ENCODE measurements at regions not wholly inside any gene's neighbourhood (a gene's known extent, or its start where the extent isn't known, plus 50 kb on each side); places are given as distances from the start of the nearest gene placed in this dataset.

- DNase-seq (ENCODE audit: extremely low read depth, low read depth, low spot score): no peak
Measured at GRCh38 chr1:168631671-168632400, 55.4 kb downstream of the XCL1 start.

DNA sequence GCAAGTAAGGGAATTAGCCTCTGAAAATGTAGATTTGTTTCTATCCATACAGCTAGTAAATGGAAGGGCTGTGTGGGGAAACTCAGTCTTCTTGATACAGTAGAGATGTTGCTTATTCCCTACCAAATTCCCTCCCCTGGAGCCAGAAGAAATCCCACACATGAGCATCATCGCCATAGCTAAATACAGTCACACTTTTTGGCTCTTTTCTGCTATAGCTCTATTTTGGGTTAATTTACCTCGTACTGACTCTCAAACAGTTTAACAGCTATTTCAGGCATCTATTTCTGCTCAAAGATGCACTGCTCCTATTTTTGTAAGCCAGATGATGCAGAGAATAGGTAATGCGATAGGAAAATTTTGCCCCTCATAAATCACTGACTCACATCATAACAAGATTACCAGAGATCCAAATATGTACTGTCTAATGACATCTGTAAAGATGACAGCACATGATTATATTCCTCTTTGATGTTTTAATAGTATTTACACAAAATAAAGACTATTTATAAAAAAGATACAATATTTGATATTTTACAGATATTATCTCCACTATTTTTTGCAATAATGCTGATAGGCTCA lies 58.6 kb downstream of the XCL1 start:
- no peak for DNase-seq (ENCODE audit: extremely low read depth, low read depth, low spot score)

DNA sequence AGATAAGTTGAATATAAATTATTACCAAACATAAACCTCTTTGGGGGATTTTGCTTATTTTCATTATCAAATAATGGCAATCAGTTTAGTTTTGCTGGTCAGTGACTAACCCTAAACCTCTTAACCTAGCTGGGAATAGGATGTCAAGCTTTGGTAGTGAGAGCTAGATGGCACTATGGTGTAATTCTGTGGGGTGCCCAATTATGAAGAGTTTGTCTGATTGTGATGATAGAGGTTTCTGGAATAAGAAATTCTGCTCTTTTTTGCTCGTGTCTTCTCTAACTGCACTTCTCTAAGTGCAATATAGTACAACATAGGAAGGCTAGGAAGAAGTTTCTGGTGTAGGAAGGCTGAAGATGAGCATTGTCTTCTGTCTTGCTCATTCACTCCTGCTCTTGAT lies 59.8 kb downstream of the XCL1 start:
- no peak for DNase-seq (ENCODE audit: extremely low read depth, low read depth, low spot score)

GRCh38 chr1:168636642-168637111 lies 60.3 kb downstream of the XCL1 start:
- no peak for DNase-seq (ENCODE audit: extremely low read depth, low read depth, low spot score)

DNA sequence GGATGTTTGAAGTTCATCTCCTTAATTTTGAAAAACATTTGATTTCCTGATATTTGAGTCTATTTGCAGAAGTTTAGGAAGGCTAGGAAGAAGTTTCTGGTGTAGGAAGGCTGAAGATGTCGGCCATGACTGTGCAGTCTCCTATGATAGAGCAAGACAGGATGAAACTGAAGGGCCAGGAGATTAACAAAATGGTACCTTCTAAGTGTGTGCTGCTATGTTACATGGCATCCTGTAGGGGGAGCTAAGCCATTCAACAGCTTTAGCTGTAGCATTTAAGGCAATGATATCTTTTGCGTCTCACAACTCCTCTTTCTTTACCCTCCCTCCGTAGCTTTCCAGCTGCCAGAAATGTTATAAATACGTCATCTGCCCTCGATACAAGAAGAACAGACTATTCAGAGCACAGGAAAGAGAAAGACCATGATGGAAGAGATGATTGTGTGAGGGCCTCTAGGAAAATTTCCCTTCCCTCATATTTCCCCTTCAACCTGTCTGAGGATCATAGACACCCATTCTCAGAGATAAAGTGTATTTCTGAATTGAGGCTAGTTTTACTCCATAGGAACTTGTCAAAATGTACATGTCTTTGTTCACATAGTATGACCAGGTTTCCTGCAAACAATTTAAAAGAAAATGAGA lies 61.1 kb downstream of the XCL1 start:
- peak; percentile 25 for DNase-seq (ENCODE audit: extremely low read depth, low read depth, low spot score)

- DNase-seq (ENCODE audit: extremely low read depth, low read depth, low spot score): no peak
Measured at GRCh38 chr1:168638884-168639283, 62.5 kb downstream of the XCL1 start.

DNA sequence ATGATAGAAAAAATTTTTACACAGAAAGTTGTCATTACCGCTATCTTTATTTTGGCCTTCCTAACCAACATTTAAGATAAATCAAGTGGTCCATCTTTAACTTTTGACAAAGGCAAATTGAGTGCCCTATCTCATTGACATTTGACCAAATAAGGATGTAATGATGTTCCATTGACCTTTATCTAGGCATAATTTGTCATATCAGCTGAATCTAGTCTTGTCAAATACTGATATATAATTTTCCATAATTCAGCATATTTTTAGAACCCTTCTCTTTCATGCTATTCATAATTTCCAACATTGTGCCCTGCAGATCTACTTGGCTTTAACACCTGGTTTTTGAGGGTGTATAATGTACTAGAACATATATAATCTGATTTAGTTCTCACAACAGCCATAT lies 63.8 kb downstream of the XCL1 start:
- no peak for DNase-seq (ENCODE audit: extremely low read depth, low read depth, low spot score)

- no peak for DNase-seq (ENCODE audit: extremely low read depth, low read depth, low spot score)
Measured at GRCh38 chr1:168640836-168641235, 64.4 kb downstream of the XCL1 start.

GRCh38 chr1:168643152-168643551 lies 66.7 kb downstream of the XCL1 start:
- no peak for DNase-seq (ENCODE audit: extremely low read depth, low read depth, low spot score)

Data from glomerular endothelial cell (primary cell).